ENCODE measurements at regions not wholly inside any gene's neighbourhood (a gene's known extent, or its start where the extent isn't known, plus 50 kb on each side); places are given as distances from the start of the nearest gene placed in this dataset.

DNA sequence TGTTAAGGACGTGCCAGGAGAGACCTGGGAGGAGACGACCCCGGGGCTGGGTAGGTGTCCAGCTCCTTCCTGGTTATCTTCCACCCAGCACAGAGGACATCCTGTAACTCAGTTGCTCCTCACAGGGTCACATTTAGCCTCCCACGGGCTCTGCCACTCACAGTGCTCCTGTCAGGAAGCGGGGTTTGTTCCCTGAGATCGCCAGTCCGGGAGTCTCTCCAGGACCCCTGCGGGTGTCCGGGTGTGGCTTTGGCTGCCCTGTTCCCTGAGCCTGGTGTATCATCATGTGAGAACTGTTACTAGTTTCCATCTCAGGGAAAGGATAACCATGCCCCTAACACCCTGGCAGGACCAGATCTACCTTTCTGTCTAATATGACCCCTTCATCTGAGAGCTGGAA is 158.2 kb upstream of the RUNX1 start:
- TF ChIP-seq, protein P1, sequence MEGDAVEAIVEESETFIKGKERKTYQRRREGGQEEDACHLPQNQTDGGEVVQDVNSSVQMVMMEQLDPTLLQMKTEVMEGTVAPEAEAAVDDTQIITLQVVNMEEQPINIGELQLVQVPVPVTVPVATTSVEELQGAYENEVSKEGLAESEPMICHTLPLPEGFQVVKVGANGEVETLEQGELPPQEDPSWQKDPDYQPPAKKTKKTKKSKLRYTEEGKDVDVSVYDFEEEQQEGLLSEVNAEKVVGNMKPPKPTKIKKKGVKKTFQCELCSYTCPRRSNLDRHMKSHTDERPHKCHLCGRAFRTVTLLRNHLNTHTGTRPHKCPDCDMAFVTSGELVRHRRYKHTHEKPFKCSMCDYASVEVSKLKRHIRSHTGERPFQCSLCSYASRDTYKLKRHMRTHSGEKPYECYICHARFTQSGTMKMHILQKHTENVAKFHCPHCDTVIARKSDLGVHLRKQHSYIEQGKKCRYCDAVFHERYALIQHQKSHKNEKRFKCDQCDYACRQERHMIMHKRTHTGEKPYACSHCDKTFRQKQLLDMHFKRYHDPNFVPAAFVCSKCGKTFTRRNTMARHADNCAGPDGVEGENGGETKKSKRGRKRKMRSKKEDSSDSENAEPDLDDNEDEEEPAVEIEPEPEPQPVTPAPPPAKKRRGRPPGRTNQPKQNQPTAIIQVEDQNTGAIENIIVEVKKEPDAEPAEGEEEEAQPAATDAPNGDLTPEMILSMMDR (IDR thresholded peaks at IDR 0.05; ENCODE audit: low read depth, low read length, poor library complexity, severe bottlenecking): no peak
- TF ChIP-seq EZH2phosphoT487 (IDR thresholded peaks at IDR 0.05; ENCODE audit: borderline replicate concordance, low read length): no peak
- Histone ChIP-seq H3K79me2 (ENCODE audit: control insufficient read depth, low read length) (no peaks in the 10 kb centered on the region), H3F3A (ENCODE audit: control insufficient read depth, insufficient read depth) (0 out of 2 replicates have a peak, but pooled peaks cover 3% of the 10 kb centered on the region), H3K9me2 (replicated peaks; ENCODE audit: control insufficient read depth, low read length) (no peaks in the 10 kb centered on the region), H3K27me3 (ENCODE audit: control insufficient read depth, low read length) (no peaks in the 10 kb centered on the region), H3K27ac (ENCODE audit: low read depth, low read length) (no peak overlapping the region), H3K4me3 (ENCODE audit: low read length) (no peak overlapping the region), H3K9me3 (ENCODE audit: control insufficient read depth, insufficient read depth, low read length) (no peaks in the 10 kb centered on the region), H3K4me2 (ENCODE audit: low read length) (no peak overlapping the region), H3K36me3 (ENCODE audit: control insufficient read depth, low read length) (no peaks in the 10 kb centered on the region), H4K20me1 (ENCODE audit: control insufficient read depth, insufficient read depth, low read depth, low read length) (no peaks in the 10 kb centered on the region), H3K4me1 (ENCODE audit: control insufficient read depth, low read length) (peaks cover 36% of the 10 kb centered on the region)

DNA sequence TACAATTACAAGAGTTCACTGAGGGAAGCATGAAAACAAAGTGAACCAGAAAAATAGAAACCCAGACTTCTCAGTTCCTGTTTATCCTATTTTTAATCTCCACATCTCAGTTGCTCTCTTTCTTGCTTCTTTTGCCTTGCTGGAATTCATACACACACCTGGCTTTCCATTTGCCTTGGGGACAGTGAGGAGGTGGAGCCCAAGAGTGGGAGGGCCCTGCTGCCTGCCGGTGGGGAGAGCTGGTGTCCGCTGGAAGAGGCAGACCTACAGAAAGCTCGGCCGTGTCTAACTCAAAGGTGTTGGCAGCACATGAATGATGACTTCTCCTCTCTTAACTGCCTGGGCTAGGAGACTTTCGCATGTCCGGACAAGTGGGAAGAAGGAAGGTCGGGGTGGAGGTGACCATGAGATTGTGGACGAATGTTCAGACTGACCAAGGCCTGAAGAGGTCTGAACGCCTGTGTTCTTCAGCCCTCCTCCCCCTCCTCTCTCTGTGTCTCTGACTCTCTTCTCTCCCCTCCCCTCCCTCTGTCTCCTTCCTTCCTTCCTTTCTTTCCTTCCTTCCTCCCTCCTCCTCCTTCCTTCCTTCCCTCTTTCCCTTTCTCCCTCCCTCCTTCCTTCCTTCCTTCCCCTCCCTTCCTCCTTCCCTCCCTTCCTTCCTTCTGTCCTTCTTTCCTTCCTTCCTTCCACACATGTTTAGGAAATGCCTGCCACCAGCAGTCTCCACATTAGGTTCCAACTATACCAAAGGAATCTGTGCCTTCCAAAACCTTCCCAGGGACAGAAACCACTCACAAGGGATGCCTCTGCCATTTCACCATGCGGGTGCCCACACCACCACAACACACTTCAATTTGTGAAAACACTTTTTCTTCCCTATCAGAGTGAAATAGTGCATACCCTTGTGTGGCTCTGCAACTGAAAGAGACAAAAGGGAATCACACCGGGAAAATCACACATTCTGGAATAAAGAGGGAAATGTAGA is 157.3 kb upstream of the RUNX1 start:
- H3F3A ChIP-seq (ENCODE audit: control insufficient read depth, insufficient read depth): 0 out of 2 replicates have a peak, but pooled peaks cover 3% of the 10 kb centered on the region
- H3K4me3 ChIP-seq (ENCODE audit: low read length): peak overlapping the region; percentile 42
- no peaks in the 10 kb centered on the region for H3K9me3 ChIP-seq (ENCODE audit: control insufficient read depth, insufficient read depth, low read length)
- peak overlapping the region; percentile 34; the same call in 1 of the 2 replicates for H3K27ac ChIP-seq (ENCODE audit: low read depth, low read length)
- no peaks in the 10 kb centered on the region for H3K27me3 ChIP-seq (ENCODE audit: control insufficient read depth, low read length)
- peaks cover 36% of the 10 kb centered on the region for H3K4me1 ChIP-seq (ENCODE audit: control insufficient read depth, low read length)
- H3K9me2 ChIP-seq (replicated peaks; ENCODE audit: control insufficient read depth, low read length): no peaks in the 10 kb centered on the region
- peak overlapping the region; percentile 67 for H3K4me2 ChIP-seq (ENCODE audit: low read length)
- H3K36me3 ChIP-seq (ENCODE audit: control insufficient read depth, low read length): no peaks in the 10 kb centered on the region
- TF ChIP-seq EZH2phosphoT487 (IDR thresholded peaks at IDR 0.05; ENCODE audit: borderline replicate concordance, low read length): no peak
- TF ChIP-seq, protein P1 (IDR thresholded peaks at IDR 0.05; ENCODE audit: low read depth, low read length, poor library complexity, severe bottlenecking): no peak
- H4K20me1 ChIP-seq (ENCODE audit: control insufficient read depth, insufficient read depth, low read depth, low read length): no peaks in the 10 kb centered on the region
- no peaks in the 10 kb centered on the region for H3K79me2 ChIP-seq (ENCODE audit: control insufficient read depth, low read length)

DNA sequence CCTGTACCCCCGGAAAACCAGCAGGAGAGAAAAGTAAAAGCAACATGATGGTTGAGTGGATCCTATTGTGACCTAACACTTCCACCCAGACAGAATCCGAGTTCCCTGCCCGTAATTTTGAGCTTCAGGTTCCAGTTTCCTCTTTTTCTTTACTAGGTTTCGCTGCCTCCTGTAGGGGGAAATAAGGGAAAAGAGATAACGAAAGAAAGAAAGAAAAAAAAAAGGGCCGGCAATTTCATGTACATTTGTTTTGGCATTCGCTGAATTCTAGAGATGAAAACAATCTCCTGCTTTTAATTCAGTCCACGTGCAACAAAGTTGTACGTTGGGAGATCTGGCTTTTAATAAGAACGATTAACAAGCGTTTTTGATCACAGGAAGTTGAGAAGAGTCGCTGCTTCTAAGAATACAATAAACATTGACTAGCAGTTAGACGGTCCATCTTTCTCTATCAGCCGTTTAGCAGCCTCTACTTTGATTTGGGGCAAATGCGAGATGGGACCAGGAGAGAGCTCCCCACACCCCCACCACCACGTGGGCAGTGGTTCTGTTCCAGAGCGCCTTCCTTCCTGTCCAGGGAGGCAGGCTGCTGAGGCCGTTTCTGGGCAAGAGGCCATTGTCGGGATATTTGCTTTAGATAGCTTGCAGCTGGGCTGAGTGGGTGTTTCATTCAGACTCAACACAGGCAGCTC is 155.9 kb upstream of the RUNX1 start:
- Histone ChIP-seq H3K9me3 (ENCODE audit: control insufficient read depth, insufficient read depth, low read length) (no peaks in the 10 kb centered on the region), H3K27ac (ENCODE audit: low read depth, low read length) (peak overlapping the region; percentile 34), H3K27me3 (ENCODE audit: control insufficient read depth, low read length) (no peaks in the 10 kb centered on the region), H3K4me1 (ENCODE audit: control insufficient read depth, low read length) (peaks cover 36% of the 10 kb centered on the region), H3K36me3 (ENCODE audit: control insufficient read depth, low read length) (no peaks in the 10 kb centered on the region), H3K4me3 (ENCODE audit: low read length) (peak overlapping the region; percentile 42), H4K20me1 (ENCODE audit: control insufficient read depth, insufficient read depth, low read depth, low read length) (no peaks in the 10 kb centered on the region), H3K79me2 (ENCODE audit: control insufficient read depth, low read length) (no peaks in the 10 kb centered on the region), H3K9me2 (replicated peaks; ENCODE audit: control insufficient read depth, low read length) (no peaks in the 10 kb centered on the region), H3K4me2 (ENCODE audit: low read length) (peak overlapping the region; percentile 67), H3F3A (ENCODE audit: control insufficient read depth, insufficient read depth) (0 out of 2 replicates have a peak, but pooled peaks cover 3% of the 10 kb centered on the region)
- TF ChIP-seq EZH2phosphoT487 (IDR thresholded peaks at IDR 0.05; ENCODE audit: borderline replicate concordance, low read length): no peak
- TF ChIP-seq, protein P1 (IDR thresholded peaks at IDR 0.05; ENCODE audit: low read depth, low read length, poor library complexity, severe bottlenecking): peak; percentile 23

All from DOHH2 (cell line).